Amniotic stem cell (primary cell): ENCODE measurements at regions not wholly inside any gene's neighbourhood (a gene's known extent, or its start where the extent isn't known, plus 50 kb on each side); places are given as distances from the start of the nearest gene placed in this dataset.

Experiments used
- DNase-seq: peaks from one replicate; lab custom pipeline; 2025; lab: John Stamatoyannopoulos, UW

DNA sequence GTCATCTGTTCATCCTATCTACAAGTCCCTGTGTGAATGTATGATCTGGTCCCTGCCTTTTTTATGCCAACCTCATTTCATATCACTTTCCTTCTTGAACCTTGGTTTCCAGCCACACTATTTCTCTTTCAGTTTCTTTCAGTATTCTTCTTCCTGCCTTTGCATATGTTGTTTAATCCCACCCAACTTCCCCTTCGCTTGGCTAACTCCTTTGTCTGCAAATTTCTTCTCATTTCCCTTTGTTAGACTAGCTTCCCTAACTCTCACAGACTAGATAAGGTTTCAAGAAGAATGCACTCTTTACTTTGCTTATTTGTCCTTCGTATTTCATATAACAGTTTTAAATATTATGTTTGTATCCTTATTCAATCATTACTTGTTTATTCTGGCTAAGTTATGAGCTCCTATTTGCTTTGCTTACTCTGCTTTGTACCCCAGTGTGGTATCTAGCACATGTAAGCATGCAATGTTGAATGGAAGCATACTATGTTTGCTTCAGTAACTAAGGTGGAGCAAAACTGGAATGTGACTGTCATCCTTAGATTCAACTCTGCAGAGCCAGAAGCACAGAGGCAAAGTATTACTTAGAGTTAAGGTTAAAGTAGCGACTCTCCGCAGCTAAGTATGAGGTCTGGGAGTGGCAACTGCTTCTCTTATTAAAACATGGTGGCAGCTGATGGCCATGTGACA, 681.3 kb downstream of the CPS1 start:
- no peak for DNase-seq

DNA sequence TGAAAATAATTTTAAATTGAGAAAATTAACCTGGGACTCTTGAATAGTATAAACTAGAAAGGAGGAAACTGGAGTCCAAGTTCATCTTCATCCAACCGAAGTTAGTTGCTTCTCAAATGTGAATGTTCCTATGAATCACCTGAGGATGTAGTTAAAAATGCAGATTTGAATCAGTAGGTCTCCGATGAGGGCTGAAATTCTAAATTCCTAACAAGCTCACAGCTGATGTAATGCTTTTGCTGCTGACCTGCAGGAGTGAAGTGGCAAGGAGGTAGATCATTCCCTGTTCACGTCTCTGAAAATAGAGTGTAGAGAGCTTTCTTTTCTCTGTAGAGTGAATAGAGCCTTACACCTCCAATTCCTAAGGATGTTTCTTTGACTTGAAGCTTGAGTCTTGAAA, 685.5 kb downstream of the CPS1 start:
- no peak for DNase-seq

DNA sequence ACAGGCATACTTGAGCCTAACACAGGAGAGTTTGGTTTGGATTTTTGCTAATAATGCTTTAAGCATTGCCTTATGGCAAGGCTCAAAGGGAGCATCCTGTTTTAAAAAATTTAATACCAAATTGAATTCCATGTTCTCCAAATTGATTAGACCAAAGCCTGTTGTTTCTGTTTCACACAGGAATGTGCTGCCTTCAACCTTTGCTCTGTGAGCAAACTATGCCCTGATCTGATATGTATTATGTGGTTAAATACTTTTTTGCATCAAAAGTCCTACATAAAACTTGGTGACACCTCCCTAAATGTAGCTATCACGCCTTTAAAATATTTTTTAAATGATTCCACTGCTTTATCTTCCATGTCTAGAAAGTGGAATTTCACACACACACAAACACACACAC, 691.4 kb downstream of the CPS1 start:
- no peak for DNase-seq

DNA sequence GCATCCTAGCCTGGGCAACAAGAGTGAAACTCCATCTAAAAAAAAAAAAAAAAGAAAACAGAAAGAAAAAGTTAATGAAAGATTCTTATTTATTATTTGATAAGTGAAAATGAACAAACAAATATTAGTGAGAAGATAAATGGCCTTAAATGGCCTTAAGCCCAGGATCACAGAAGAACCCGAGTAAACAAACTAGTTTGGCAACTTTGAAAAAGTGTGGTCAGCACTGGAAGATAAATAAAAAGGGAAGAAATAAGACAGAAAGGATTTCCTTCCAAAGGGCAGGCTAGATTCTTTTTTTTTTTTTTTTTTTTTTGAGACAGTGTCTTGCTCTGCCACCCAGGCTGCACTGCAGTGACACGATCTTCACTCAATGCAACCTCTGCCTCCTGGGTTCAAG, 692.4 kb downstream of the CPS1 start:
- no peak for DNase-seq

DNA sequence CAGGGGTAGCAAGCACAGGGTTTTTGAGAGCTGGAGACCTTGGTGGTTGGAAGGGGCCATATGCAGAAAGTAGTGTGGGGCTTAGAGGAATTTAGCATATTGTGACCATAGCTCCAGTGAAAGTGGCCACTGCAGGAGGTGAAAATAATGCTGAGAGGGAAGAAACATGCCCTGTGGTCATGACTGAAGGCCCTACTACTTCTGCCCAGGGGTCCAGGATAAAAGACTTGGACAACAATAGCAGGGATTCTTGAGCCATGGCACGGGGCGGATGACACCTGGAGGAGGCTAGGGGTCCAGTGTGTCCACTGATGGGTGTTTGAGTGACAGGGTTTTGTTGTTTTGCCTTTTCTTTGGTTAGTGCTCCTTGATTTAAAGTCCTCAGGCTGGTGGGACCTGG, 694.6 kb downstream of the CPS1 start:
- no peak for DNase-seq

DNA sequence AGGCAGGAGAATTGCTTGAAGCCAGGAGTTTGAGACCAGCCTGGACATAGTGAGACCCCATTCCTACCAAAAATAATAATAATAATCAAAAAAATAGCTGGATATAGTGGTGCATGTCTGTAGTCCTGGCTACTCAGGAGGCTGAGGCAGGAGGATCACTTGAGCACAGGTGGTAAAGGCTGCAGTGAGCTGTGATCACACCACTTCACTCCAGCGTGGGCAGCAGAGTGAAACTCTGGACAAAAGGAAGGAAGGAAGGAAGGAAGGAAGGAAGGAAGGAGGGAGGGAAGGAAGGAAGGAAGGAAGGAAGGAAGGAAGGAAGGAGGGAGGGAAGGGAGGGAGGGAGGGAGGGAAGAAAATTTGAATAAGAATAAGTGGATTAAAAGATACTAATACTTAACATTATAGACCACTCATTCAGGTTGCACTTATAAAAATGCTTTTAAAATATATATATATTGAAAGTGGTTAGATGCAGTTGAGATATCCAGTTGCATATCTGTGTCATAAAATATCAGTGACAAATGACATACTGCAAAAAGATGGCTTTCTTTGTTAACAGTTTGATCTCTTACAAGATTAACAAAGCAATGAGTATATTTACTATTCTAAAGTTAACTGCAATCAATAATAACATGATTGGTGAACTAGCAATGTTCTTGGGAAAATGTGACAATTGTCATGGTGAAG, 702.4 kb downstream of the CPS1 start:
- no peak for DNase-seq

DNA sequence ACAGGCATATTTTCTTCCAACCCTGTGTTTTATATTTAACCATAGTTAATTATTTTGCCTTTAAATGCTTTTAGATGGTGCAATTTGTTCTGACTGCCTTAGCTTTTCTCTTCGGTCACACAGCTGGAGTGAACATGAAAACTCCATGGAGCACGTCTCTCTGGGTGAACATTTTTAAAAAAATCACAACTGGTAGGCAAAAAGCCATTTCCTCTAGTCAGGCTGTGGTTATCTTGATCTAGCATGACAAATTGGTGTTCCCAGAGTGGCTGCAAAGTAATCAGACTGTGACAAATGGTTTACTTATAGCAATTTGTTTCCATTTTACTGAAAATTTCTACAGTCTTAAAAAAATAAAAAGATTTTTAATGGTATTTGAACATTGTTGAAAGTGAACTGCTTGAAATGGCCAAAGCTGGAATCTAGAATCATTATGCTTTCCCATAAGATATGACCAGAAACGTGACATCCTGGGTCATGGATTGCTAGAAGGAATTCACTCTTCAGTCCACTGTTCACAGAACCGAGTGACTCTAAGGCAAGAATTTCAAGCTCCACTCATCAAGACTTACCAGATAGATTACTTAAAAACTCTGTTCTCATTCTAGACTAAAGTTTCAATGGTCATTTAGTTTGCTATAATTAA, 703.6 kb downstream of the CPS1 start:
- DNase-seq: no peak

DNA sequence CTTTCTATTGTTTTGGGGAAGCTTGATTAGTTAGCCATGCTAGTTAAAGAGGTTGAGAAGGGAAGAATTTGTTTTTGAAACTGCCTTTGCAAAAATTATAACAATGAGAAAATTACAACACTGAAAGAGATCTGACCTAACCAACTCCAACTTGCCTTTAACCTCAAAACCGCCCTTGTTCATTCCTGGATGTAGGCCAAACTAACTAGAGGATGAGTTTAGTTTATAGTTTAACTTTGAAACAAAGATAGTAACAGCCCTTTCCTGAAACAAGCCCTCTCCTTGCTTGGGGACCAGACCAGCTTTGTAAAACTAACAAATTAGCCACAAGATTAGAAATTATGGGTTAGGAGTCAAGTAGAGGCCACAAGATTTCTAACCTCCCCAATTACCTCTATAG, 713.9 kb downstream of the CPS1 start:
- no peak for DNase-seq

DNA sequence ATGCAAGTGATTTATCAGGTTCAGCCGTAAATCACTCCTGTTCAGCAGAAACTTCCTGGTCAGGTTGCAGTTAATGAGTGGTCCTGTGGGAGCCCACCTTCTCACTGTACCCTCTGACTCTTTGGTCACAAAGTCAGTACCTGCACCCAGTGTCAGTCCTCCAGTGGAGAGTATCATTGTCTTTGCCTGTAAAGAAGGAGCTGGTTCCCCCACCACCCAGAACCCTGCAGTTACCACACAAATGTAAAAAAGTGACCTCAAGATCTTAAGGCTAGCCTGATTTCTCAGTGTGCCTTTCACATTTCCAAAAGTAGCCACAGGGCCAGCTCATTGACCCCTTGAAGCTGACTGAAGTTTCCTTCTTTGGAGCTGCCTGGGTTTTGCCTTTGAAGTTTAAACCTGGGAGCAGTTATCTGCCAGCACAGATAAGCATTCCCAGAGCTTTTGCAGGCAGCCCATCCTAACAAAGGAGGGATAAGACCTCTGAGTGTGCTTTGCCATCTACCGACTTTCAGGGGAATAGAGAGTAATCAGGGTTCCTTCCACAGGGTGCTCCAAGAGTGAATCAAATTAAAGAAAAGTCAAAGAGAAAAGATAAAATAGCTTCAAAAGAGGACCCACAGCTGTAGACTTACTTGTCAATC, 725.2 kb downstream of the CPS1 start:
- DNase-seq: no peak

DNA sequence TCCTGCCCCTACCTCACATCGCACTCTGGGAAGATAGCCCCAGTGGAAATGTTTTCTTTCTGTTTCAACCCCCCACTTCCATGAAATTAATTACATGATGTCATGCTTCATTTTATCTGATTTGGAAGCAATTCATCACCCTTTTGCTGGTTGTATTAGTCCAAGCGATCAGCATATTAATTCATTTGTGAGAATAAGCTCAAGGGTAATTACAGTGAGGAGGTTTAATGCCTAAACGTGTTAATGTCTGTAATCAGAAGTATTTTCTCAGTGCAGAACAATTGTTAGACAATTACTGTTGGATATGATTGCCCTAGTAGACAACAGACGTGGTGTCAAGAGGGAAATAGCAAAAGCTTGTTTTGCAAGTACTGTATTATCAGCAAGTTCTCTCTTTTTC, 746.3 kb downstream of the CPS1 start:
- DNase-seq: no peak

DNA sequence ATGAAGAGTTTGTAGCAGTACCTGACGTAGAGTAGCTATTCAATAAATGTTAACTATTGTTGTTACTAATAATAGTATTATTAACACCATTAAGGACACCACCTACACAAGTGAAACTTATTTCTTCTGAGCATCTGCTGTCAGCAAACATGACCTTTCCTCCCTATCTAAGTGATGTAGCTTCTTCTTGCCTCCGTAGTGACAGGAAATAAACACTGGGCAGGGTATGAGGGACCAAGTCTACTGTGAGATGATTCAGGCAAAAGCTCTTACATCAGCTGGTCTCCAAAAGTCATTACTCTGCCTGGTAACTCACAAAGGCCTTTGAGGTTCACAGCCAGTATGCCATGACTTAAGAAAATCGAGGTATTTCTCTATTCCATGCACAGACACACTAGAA, 750.5 kb downstream of the CPS1 start:
- DNase-seq: no peak
